ENCODE measurements at regions not wholly inside any gene's neighbourhood (a gene's known extent, or its start where the extent isn't known, plus 50 kb on each side); places are given as distances from the start of the nearest gene placed in this dataset.
"Not testable (repeated sequence)": the region's sequence is repeated elsewhere in the genome, so short reads cannot be mapped to it uniquely, and the experiment has no call there.

- DNase-seq (ENCODE audit: low spot score), result no peak
These were observed 119.2 kb downstream of the TLR5 start for GRCh38 chr1:223023863-223024262.

GRCh38 chr1:223024486-223024885, 118.6 kb downstream of the TLR5 start:
- DNase-seq (ENCODE audit: low spot score), result not testable (repeated sequence)

- not testable (repeated sequence) for DNase-seq (ENCODE audit: low spot score)
These were observed 117.8 kb downstream of the TLR5 start for GRCh38 chr1:223025190-223025734.

- not testable (repeated sequence) for DNase-seq (ENCODE audit: low spot score)
These were observed 116.4 kb downstream of the TLR5 start for GRCh38 chr1:223026639-223027038.

GRCh38 chr1:223029985-223030769, 112.9 kb downstream of the TLR5 start:
- no peak for DNase-seq (ENCODE audit: low spot score)

GRCh38 chr1:223030871-223031400, 112.1 kb downstream of the TLR5 start:
- no peak for DNase-seq (ENCODE audit: low spot score)

GRCh38 chr1:223031733-223032601, 111.1 kb downstream of the TLR5 start:
- DNase-seq (ENCODE audit: low spot score), result peak; percentile 26

GRCh38 chr1:223033658-223034057, 109.4 kb downstream of the TLR5 start:
- DNase-seq (ENCODE audit: low spot score), result no peak

GRCh38 chr1:223034270-223034798, 108.7 kb downstream of the TLR5 start:
- DNase-seq (ENCODE audit: low spot score), result no peak

GRCh38 chr1:223035724-223036478, 107.1 kb downstream of the TLR5 start:
- DNase-seq (ENCODE audit: low spot score), result no peak

GRCh38 chr1:223036479-223036845, 106.6 kb downstream of the TLR5 start:
- DNase-seq (ENCODE audit: low spot score), result no peak

- no peak for DNase-seq (ENCODE audit: low spot score)
These were observed 105.2 kb downstream of the TLR5 start for GRCh38 chr1:223037845-223038244.

GRCh38 chr1:223038288-223039006, 104.6 kb downstream of the TLR5 start:
- DNase-seq (ENCODE audit: low spot score), result no peak

GRCh38 chr1:223039990-223040389, 103.1 kb downstream of the TLR5 start:
- no peak for DNase-seq (ENCODE audit: low spot score)

- no peak for DNase-seq (ENCODE audit: low spot score)
These were observed 101.6 kb downstream of the TLR5 start for GRCh38 chr1:223041481-223041880.

- no peak for DNase-seq (ENCODE audit: low spot score)
These were observed 97.7 kb downstream of the TLR5 start for GRCh38 chr1:223045164-223045957.

- DNase-seq (ENCODE audit: low spot score), result no peak
These were observed 97.0 kb downstream of the TLR5 start for GRCh38 chr1:223046011-223046410.

GRCh38 chr1:223046463-223046862, 96.6 kb downstream of the TLR5 start:
- not testable (repeated sequence) for DNase-seq (ENCODE audit: low spot score)

GRCh38 chr1:223048026-223048425, 95.0 kb downstream of the TLR5 start:
- DNase-seq (ENCODE audit: low spot score), result no peak

GRCh38 chr1:223052462-223052861, 90.6 kb downstream of the TLR5 start:
- no peak for DNase-seq (ENCODE audit: low spot score)
